K562 (cell line): ENCODE measurements at regions not wholly inside any gene's neighbourhood (a gene's known extent, or its start where the extent isn't known, plus 50 kb on each side); places are given as distances from the start of the nearest gene placed in this dataset.

Experiments
- ATAC-seq: fragments of 200-7000 bp; cut with Tn5 transposase; 3 replicates; pipeline ENCODE4 v1.9.1; 2020; ENCODE audit warnings: moderate library complexity
- BruUV-seq: library from RNA; stranded (reverse); fragments of 400-500 nt; replicated peaks from 2 replicates; lab custom pipeline; 2021; lab: Mats Ljungman, UMichigan
- CTCF ChIA-PET: fragments of 300-600 bp; formaldehyde crosslinking; extraction: SDS; loops from one replicate; lab custom pipeline; 2021; ENCODE audit warnings: low intra/inter-chr PET ratio; lab: Yijun Ruan, JAX
- POLR2A ChIA-PET: fragments of 300-600, 350-650 bp; sonication (Branson Sonifier 250); formaldehyde crosslinking; extraction: SDS; loops from one replicate; lab custom pipeline; 2021; ENCODE audit warnings: antibody characterized with exemption, inconsistent platforms; lab: Yijun Ruan, JAX
- DNase-seq, 4 experiments: peaks; one replicate each; pipeline versions ENCODE4 v3.0.0 to v3.0.0-alpha.2; 2011 to 2018; ENCODE audit warnings: low spot score in 3 of 4, mixed read lengths in 3 of 4; ENCODE audit errors: extremely low read depth in 1 of 4
- FAIRE-seq: peaks from 2 replicates; lab custom pipeline; 2011; peaks lifted over from hg19 to GRCh38; lab: Jason Lieb, UNC
- H2AFZ ChIP-seq: 2 replicates; pipeline ENCODE4 v1.6.0; 2011; ENCODE audit warnings: low read depth, low read length, control low read depth, inconsistent platforms
- H3K27ac ChIP-seq: fragments of 200-600 bp; 3 replicates; pipeline ENCODE4 v1.8.0; 2011; ENCODE audit warnings: low read depth, mild to moderate bottlenecking, control low read depth, inconsistent platforms, low read length, moderate library complexity, mixed read lengths; ENCODE audit errors: extremely low read depth
- H3K27me3 ChIP-seq, 2 experiments: fragments of 300-600 bp in 1 of 2; 2 replicates in 1 of 2; 3 replicates in 1 of 2; pipeline versions ENCODE4 v1.6.0 to v1.8.0; 2011; ENCODE audit warnings: inconsistent platforms in 2 of 2, low read length in 2 of 2, mild to moderate bottlenecking in 1 of 2, mixed read lengths in 1 of 2, moderate library complexity in 1 of 2; ENCODE audit not compliant: control insufficient read depth in 2 of 2, insufficient read depth in 2 of 2
- H3K36me3 ChIP-seq: fragments of 300-600 bp; 3 replicates; pipeline ENCODE4 v1.8.0; 2011; ENCODE audit warnings: mild to moderate bottlenecking, low read length, inconsistent platforms; ENCODE audit not compliant: control insufficient read depth, insufficient read depth
- H3K4me1 ChIP-seq, 2 experiments: fragments of 200-600 bp in 1 of 2; replicated peaks in 1 of 2; 2 replicates in 1 of 2; 3 replicates in 1 of 2; pipeline versions ENCODE4 v1.5.1 to v1.8.0; 2011; ENCODE audit warnings: inconsistent platforms in 2 of 2, low read length in 2 of 2, mild to moderate bottlenecking in 1 of 2, mixed read lengths in 1 of 2, moderate library complexity in 1 of 2; ENCODE audit not compliant: control insufficient read depth in 2 of 2, insufficient read depth in 2 of 2
- H3K4me2 ChIP-seq: 2 replicates; pipeline ENCODE4 v1.6.1; 2011; ENCODE audit warnings: low read length, control low read depth, inconsistent platforms, mixed read lengths; ENCODE audit not compliant: insufficient read depth
- H3K4me3 ChIP-seq: fragments of 200-600 bp; sonication (generic), shearing (Covaris generic); 2 replicates; pipeline ENCODE4 v1.5.1; 2016; ENCODE audit warnings: control low read depth, inconsistent platforms
- H3K79me2 ChIP-seq: fragments of 200-600 bp; 3 replicates; pipeline ENCODE4 v1.8.0; 2011; ENCODE audit warnings: low read length, inconsistent platforms; ENCODE audit not compliant: control insufficient read depth, insufficient read depth
- H3K9ac ChIP-seq, 2 experiments: 2 replicates each; pipeline versions ENCODE4 v1.6.0 to v1.6.1; 2011; ENCODE audit warnings: low read depth in 2 of 2, low read length in 2 of 2, control low read depth in 1 of 2, inconsistent platforms in 1 of 2, mild to moderate bottlenecking in 1 of 2, mixed read lengths in 1 of 2; ENCODE audit not compliant: insufficient read depth in 1 of 2
- H3K9me1 ChIP-seq: one replicate; pipeline ENCODE4 v1.6.0; 2011; ENCODE audit warnings: inconsistent platforms, mild to moderate bottlenecking, low read length, moderate library complexity; ENCODE audit not compliant: control insufficient read depth, insufficient read depth
- H3K9me3 ChIP-seq: replicated peaks from 2 replicates; pipeline ENCODE4 v1.5.1; 2011; ENCODE audit warnings: low read depth, low read length, inconsistent platforms; ENCODE audit not compliant: control insufficient read depth, insufficient read depth
- H4K20me1 ChIP-seq: replicated peaks from 2 replicates; pipeline ENCODE4 v1.6.1; 2011; ENCODE audit warnings: low read length, inconsistent platforms, mixed read lengths; ENCODE audit not compliant: control insufficient read depth, insufficient read depth
- BRD9 ChIP-seq: fragments of 450-650 bp; IDR thresholded peaks from 2 replicates; pipeline ENCODE4 v1.6.1; 2018; ENCODE audit warnings: low read depth; ENCODE audit not compliant: partially characterized antibody
- ELF4 ChIP-seq: fragments of 450-650 bp; formaldehyde crosslinking; IDR thresholded peaks from 2 replicates; pipeline ENCODE4 v1.4.0; 2022; ENCODE audit warnings: missing genetic modification characterization
- ETV1 ChIP-seq: fragments of 450-650 bp; conservative IDR thresholded peaks from 2 replicates; pipeline ENCODE4 v1.6.1; 2016; ENCODE audit warnings: missing genetic modification characterization, control low read depth, low read depth, missing compliant biosample characterization
- NCOA6 ChIP-seq: fragments of 450-650 bp; IDR thresholded peaks from 2 replicates; pipeline ENCODE4 v1.6.1; 2017; ENCODE audit warnings: mild to moderate bottlenecking
- NR2C2 ChIP-seq, 2 experiments: fragments of 200-800 bp in 1 of 2; sonication (Bioruptor generic) in 1 of 2; sonication (generic) in 1 of 2; formaldehyde crosslinking in 1 of 2; IDR thresholded peaks; 2 replicates each; pipeline versions ENCODE4 v1.6.1 to v1.8.0; 2016 to 2022; ENCODE audit warnings: mild to moderate bottlenecking in 1 of 2, missing compliant biosample characterization in 1 of 2, missing genetic modification characterization in 1 of 2, missing genetic modification reagents in 1 of 2
- PRPF4 ChIP-seq: fragments of 200-400 bp; formaldehyde crosslinking; IDR thresholded peaks from one replicate; pipeline ENCODE4 v1.6.1; 2017; ENCODE audit warnings: low read length, low read depth, mild to moderate bottlenecking; ENCODE audit not compliant: insufficient read depth, poor library complexity, severe bottlenecking
- SRSF7 ChIP-seq: fragments of 200-400 bp; formaldehyde crosslinking; optimal IDR thresholded peaks from 2 replicates; pipeline ENCODE3; 2017; ENCODE audit warnings: mild to moderate bottlenecking, low read depth, low read length
- WHSC1 ChIP-seq: IDR thresholded peaks from one replicate; pipeline ENCODE4 v1.6.1; 2012; ENCODE audit warnings: low read length, control low read depth, inconsistent platforms
- ZNF41 ChIP-seq: fragments of 250-450 bp; sonication (Bioruptor Pico); conservative IDR thresholded peaks from 2 replicates; pipeline ENCODE4 v1.4.0; 2020; ENCODE audit warnings: mild to moderate bottlenecking
- ZZZ3 ChIP-seq: fragments of 450-650 bp; IDR thresholded peaks from 2 replicates; pipeline ENCODE4 v1.6.1; 2016; ENCODE audit warnings: antibody characterized with exemption, mild to moderate bottlenecking, moderate library complexity
- WGBS: fragments of 100-300 bp; shearing (Covaris generic); methylation state at CpG from one replicate; pipeline ENCODE4 v1.1.6; 2016; ENCODE audit warnings: low coverage, mixed read lengths; ENCODE audit not compliant: insufficient coverage; ENCODE audit errors: missing lambda C conversion rate; 5-methylcytosine and 5-hydroxymethylcytosine counted together
- in situ Hi-C: fragments of 300-500 bp; cut with MboI; formaldehyde crosslinking; loops from 4 replicates; pipeline ENCODE4 v1.15.0; 2018; ENCODE audit warnings: inconsistent platforms, mixed read lengths
- intact Hi-C: fragments of 100-400 bp; cut with micrococcal nuclease; formaldehyde crosslinking; loops from 2 replicates; pipeline ENCODE4 v1.14.2; 2022
- TF ChIP-seq, protein P1 (sequence below): sonication (generic); formaldehyde crosslinking; IDR thresholded peaks from 2 replicates; pipeline ENCODE4 v1.8.1; 2023; ENCODE audit warnings: mild to moderate bottlenecking, missing genetic modification reagents
- TF ChIP-seq, protein P2 (sequence below): fragments of 450-650 bp; conservative IDR thresholded peaks from 2 replicates; pipeline ENCODE4 v1.6.1; 2016; ENCODE audit warnings: missing genetic modification characterization, low read depth, mild to moderate bottlenecking, control low read depth, missing compliant biosample characterization
- TF ChIP-seq, protein P3 (sequence below), 2 experiments: fragments of 450-650 bp; IDR thresholded peaks; 2 replicates each; pipeline ENCODE4 v1.6.1; 2016
- TF ChIP-seq, protein P4 (sequence below): fragments of 250-450 bp; sonication (Bioruptor Pico); IDR thresholded peaks from 2 replicates; pipeline ENCODE4 v1.5.0; 2021; ENCODE audit warnings: mild to moderate bottlenecking, moderate library complexity

DNA sequence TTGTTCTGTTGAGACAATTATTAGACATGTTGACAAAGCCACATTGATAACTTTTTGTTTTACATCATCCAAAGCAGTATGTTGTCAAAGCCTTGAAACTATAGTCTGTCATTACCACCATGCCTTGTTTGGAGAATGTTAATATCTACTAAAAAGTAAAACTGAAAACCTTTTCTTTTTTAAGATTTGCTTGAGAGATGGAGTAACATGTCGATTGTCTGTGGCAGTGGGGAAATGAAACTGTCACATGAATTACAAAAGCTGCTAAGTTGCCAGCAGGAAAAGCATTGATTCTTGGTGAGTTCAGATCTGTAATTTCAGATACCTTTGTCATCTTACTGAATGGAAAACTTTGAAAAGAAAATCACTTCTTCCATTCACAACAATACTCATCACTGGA is 69.1 kb downstream of the TFPI2 start:
- WGBS, result 0% methylated on average over 1 of the region's 1 CpG
- intact Hi-C loops, result no loop called here
- no peak overlapping the region for H3K4me2 ChIP-seq
- no peaks in the 10 kb centered on the region for H3K9me3 ChIP-seq
- H2AFZ ChIP-seq, result no peak overlapping the region
- H3K27ac ChIP-seq, result no peak overlapping the region
- no peak for ATAC-seq
- DNase-seq, result no peak
- no peaks in the 10 kb centered on the region for H3K79me2 ChIP-seq
- in situ Hi-C loops, result no loop called here
- no peaks in the 10 kb centered on the region for H3K36me3 ChIP-seq
- H3K4me3 ChIP-seq, result no peak overlapping the region
- H3K4me1 ChIP-seq, result no peaks in the 10 kb centered on the region
- POLR2A ChIA-PET, result no interaction called here
- CTCF ChIA-PET, result no interaction called here
- H3K9ac ChIP-seq, result no peak overlapping the region
- H4K20me1 ChIP-seq, result no peaks in the 10 kb centered on the region
- BruUV-seq, result no TSS peak
- no peaks in the 10 kb centered on the region for H3K9me1 ChIP-seq
- H3K27me3 ChIP-seq, result no peaks in the 10 kb centered on the region
- FAIRE-seq, result no peak
- TF ChIP-seq, protein P1, sequence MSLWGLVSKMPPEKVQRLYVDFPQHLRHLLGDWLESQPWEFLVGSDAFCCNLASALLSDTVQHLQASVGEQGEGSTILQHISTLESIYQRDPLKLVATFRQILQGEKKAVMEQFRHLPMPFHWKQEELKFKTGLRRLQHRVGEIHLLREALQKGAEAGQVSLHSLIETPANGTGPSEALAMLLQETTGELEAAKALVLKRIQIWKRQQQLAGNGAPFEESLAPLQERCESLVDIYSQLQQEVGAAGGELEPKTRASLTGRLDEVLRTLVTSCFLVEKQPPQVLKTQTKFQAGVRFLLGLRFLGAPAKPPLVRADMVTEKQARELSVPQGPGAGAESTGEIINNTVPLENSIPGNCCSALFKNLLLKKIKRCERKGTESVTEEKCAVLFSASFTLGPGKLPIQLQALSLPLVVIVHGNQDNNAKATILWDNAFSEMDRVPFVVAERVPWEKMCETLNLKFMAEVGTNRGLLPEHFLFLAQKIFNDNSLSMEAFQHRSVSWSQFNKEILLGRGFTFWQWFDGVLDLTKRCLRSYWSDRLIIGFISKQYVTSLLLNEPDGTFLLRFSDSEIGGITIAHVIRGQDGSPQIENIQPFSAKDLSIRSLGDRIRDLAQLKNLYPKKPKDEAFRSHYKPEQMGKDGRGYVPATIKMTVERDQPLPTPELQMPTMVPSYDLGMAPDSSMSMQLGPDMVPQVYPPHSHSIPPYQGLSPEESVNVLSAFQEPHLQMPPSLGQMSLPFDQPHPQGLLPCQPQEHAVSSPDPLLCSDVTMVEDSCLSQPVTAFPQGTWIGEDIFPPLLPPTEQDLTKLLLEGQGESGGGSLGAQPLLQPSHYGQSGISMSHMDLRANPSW (CRISPR knock-in tag), result no peak
- TF ChIP-seq, protein P2, sequence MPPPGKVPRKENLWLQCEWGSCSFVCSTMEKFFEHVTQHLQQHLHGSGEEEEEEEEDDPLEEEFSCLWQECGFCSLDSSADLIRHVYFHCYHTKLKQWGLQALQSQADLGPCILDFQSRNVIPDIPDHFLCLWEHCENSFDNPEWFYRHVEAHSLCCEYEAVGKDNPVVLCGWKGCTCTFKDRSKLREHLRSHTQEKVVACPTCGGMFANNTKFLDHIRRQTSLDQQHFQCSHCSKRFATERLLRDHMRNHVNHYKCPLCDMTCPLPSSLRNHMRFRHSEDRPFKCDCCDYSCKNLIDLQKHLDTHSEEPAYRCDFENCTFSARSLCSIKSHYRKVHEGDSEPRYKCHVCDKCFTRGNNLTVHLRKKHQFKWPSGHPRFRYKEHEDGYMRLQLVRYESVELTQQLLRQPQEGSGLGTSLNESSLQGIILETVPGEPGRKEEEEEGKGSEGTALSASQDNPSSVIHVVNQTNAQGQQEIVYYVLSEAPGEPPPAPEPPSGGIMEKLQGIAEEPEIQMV (tag), result no peak
- no peak for TF ChIP-seq SRSF7
- no peak for TF ChIP-seq BRD9
- TF ChIP-seq NCOA6, result no peak
- no peak for TF ChIP-seq NR2C2 (CRISPR knock-in tag; IDR thresholded peaks at IDR 0.05)
- no peak for TF ChIP-seq NR2C2 (tag; IDR thresholded peaks at IDR 0.05)
- TF ChIP-seq, protein P3, sequence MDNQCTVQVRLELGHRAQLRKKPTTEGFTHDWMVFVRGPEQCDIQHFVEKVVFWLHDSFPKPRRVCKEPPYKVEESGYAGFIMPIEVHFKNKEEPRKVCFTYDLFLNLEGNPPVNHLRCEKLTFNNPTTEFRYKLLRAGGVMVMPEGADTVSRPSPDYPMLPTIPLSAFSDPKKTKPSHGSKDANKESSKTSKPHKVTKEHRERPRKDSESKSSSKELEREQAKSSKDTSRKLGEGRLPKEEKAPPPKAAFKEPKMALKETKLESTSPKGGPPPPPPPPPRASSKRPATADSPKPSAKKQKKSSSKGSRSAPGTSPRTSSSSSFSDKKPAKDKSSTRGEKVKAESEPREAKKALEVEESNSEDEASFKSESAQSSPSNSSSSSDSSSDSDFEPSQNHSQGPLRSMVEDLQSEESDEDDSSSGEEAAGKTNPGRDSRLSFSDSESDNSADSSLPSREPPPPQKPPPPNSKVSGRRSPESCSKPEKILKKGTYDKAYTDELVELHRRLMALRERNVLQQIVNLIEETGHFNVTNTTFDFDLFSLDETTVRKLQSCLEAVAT (IDR thresholded peaks at IDR 0.05), result no peak
- no peak for TF ChIP-seq ZNF41 (CRISPR knock-in tag)
- TF ChIP-seq, protein P4, sequence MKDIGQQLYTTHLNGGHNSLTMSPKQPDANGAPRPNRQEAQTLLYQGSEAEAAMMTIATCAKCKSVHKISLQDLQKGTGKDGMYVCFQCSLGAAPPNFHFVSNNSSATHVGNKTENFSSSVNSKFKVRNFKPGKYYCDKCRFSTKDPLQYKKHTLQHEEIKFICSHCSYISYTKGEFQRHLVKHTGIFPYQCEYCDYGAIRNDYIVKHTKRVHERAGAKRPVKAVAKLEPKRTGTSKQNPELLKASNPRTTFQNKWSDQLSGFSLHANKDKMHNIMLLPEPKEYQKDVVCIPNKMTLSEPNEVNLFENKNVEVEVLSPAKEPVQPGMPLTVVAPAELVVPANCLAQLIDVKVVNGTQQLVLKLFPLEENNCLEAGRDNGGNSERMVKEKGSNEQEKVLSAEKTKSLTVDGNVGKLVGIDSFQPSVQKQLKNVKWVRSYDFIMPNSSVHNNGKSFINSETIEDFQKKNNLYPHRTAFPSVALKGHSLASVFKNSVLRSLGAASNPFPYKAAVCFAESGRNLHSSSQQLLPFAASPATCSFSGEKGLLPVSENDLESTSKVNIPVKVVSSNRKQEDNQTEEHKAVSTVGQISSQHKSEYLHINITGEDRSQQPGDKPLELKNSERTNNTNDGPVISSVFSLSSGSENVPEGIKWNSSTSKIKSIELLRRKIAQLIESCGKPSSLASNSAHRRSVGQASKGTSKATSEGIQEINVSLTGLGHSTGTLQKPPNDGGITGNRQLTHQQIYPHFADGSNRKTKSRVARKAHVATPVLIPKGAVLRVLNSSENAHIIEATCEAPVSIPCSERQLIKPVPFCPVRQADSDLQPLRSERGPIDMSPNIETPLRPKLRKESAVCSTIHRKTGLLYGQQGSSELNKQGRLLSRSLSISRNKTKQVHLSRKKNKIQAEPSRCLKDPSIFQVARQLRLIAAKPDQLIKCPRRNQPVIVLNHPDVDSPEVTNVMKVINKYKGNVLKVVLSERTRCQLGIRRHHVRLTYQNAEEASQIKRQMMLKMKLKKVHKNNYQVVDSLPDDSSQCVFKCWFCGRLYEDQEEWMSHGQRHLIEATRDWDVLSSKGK (CRISPR knock-in tag), result no peak
- TF ChIP-seq ELF4 (CRISPR knock-in tag), result no peak
- TF ChIP-seq ETV1, result no peak
- TF ChIP-seq WHSC1, result no peak
- TF ChIP-seq PRPF4, result no peak
- TF ChIP-seq ZZZ3, result no peak
